A549 (cell line): ENCODE measurements at regions not wholly inside any gene's neighbourhood (a gene's known extent, or its start where the extent isn't known, plus 50 kb on each side); places are given as distances from the start of the nearest gene placed in this dataset.

ENCODE experiments used
- ATAC-seq, 2 experiments: fragments of 200-7000 bp in 1 of 2; fragments of >200 bp in 1 of 2; cut with Nextera tagmentation in 1 of 2; cut with Tn5 transposase in 1 of 2; 3 replicates each; pipeline versions ENCODE4 v1.8.0 to v1.9.1; 2018 to 2020; ENCODE audit warnings: mild to moderate bottlenecking in 1 of 2, moderate library complexity in 1 of 2
- CTCF ChIA-PET: fragments of 300-600 bp; sonication (Branson Sonifier 250); formaldehyde crosslinking; extraction: SDS; loops from one replicate; lab custom pipeline; 2021; ENCODE audit warnings: antibody characterized with exemption, inconsistent platforms; lab: Yijun Ruan, JAX
- POLR2A ChIA-PET: fragments of 350-600 bp; formaldehyde crosslinking; extraction: SDS; loops from one replicate; lab custom pipeline; 2021; ENCODE audit warnings: antibody characterized with exemption, inconsistent platforms; lab: Yijun Ruan, JAX
- DNase-seq, 2 experiments: peaks; one replicate each; pipeline versions ENCODE4 v3.0.0 to v3.0.0-alpha.2; 2011 to 2016; ENCODE audit warnings: low read depth in 1 of 2, low spot score in 1 of 2
- FAIRE-seq: peaks from 2 replicates; lab custom pipeline; 2011; peaks lifted over from hg19 to GRCh38; lab: Jason Lieb, UNC
- H3K27ac ChIP-seq, 2 experiments: fragments of >200 bp; sonication (Bioruptor Twin); formaldehyde crosslinking; 3 replicates each; pipeline ENCODE4 v1.5.1; 2016 to 2017
- H3K4me1 ChIP-seq: fragments of >200 bp; sonication (Bioruptor Twin); formaldehyde crosslinking; 3 replicates; pipeline ENCODE4 v1.6.1; 2016
- H3K4me2 ChIP-seq: fragments of >200 bp; sonication (Bioruptor Twin); formaldehyde crosslinking; 3 replicates; pipeline ENCODE4 v1.6.1; 2016
- H3K4me3 ChIP-seq: fragments of >200 bp; sonication (Bioruptor Twin); formaldehyde crosslinking; 3 replicates; pipeline ENCODE4 v1.5.1; 2016
- H3K9me3 ChIP-seq: fragments of >200 bp; sonication (Bioruptor Twin); formaldehyde crosslinking; 3 replicates; pipeline ENCODE4 v1.6.1; 2016
- BHLHE40 ChIP-seq: IDR thresholded peaks from 2 replicates; pipeline ENCODE4 v1.6.1; 2012; ENCODE audit warnings: low read depth, low read length, inconsistent platforms
- CBX2 ChIP-seq: fragments of 200-600 bp; sonication (generic); IDR thresholded peaks from 2 replicates; pipeline ENCODE4 v1.6.1; 2016; ENCODE audit warnings: low read depth, mild to moderate bottlenecking, borderline replicate concordance
- CBX8 ChIP-seq: fragments of 200-600 bp; sonication (generic); IDR thresholded peaks from 2 replicates; pipeline ENCODE4 v1.6.1; 2016
- CHD4 ChIP-seq: fragments of 200-600 bp; sonication (generic); IDR thresholded peaks from 2 replicates; pipeline ENCODE4 v1.6.1; 2016; ENCODE audit warnings: antibody characterized with exemption, mild to moderate bottlenecking, borderline replicate concordance
- E2F6 ChIP-seq: IDR thresholded peaks from 2 replicates; pipeline ENCODE4 v1.6.1; 2012; ENCODE audit warnings: low read depth, borderline replicate concordance
- EHF ChIP-seq: fragments of 250-450 bp; sonication (Bioruptor Pico); IDR thresholded peaks from 2 replicates; pipeline ENCODE4 v1.5.0; 2020; ENCODE audit warnings: mild to moderate bottlenecking
- EHMT2 ChIP-seq: fragments of 200-600 bp; sonication (generic); IDR thresholded peaks from 2 replicates; pipeline ENCODE4 v1.6.1; 2016; ENCODE audit warnings: antibody characterized with exemption, low read depth, mild to moderate bottlenecking, moderate library complexity
- ELK1 ChIP-seq: fragments of 150-350 bp; IDR thresholded peaks from 2 replicates; pipeline ENCODE4 v1.6.1; 2014; ENCODE audit warnings: low read depth, mild to moderate bottlenecking, low read length
- EP300 ChIP-seq, 2 experiments: fragments of >200 bp; sonication (Bioruptor Twin); formaldehyde crosslinking; IDR thresholded peaks; 2 replicates in 1 of 2; 3 replicates in 1 of 2; pipeline ENCODE4 v1.6.1; 2016 to 2017
- FOSL2 ChIP-seq, 2 experiments: fragments of 450-650 bp in 1 of 2; fragments of >200 bp in 1 of 2; sonication (Bioruptor Twin) in 1 of 2; formaldehyde crosslinking; IDR thresholded peaks; 2 replicates each; pipeline versions ENCODE4 v1.5.0 to v1.6.1; 2016 to 2020; ENCODE audit warnings: mild to moderate bottlenecking in 1 of 2, moderate library complexity in 1 of 2
- FOXS1 ChIP-seq: fragments of 250-450 bp; sonication (Bioruptor Pico); IDR thresholded peaks from 2 replicates; pipeline ENCODE4 v1.5.0; 2020; ENCODE audit warnings: mild to moderate bottlenecking, moderate library complexity
- HOXB5 ChIP-seq: fragments of 250-450 bp; sonication (Bioruptor Pico); IDR thresholded peaks from 2 replicates; pipeline ENCODE4 v1.5.0; 2020; ENCODE audit warnings: mild to moderate bottlenecking, moderate library complexity
- JUN ChIP-seq, 2 experiments: fragments of >200 bp; sonication (Bioruptor Twin); formaldehyde crosslinking; IDR thresholded peaks; 2 replicates in 1 of 2; 3 replicates in 1 of 2; pipeline ENCODE4 v1.6.1; 2016 to 2017
- JUNB ChIP-seq: fragments of >200 bp; sonication (Bioruptor Twin); formaldehyde crosslinking; IDR thresholded peaks from 2 replicates; pipeline ENCODE4 v1.6.1; 2016
- MYC ChIP-seq: IDR thresholded peaks from 2 replicates; pipeline ENCODE4 v1.6.1; 2012; ENCODE audit warnings: mild to moderate bottlenecking, inconsistent platforms, low read length, improper control_type of control experiment, borderline replicate concordance
- NR3C1 ChIP-seq: fragments of >200 bp; sonication (Bioruptor Twin); formaldehyde crosslinking; IDR thresholded peaks from 3 replicates; pipeline ENCODE4 v1.6.1; 2017
- POLR2AphosphoS2 ChIP-seq: conservative IDR thresholded peaks from 2 replicates; pipeline ENCODE4 v1.6.1; 2012; ENCODE audit warnings: low read length, improper control_type of control experiment, inconsistent platforms
- RARB ChIP-seq: fragments of 250-450 bp; sonication (Bioruptor Pico); IDR thresholded peaks from 2 replicates; pipeline ENCODE4 v1.8.0; 2021; ENCODE audit warnings: mild to moderate bottlenecking, moderate library complexity
- REST ChIP-seq: fragments of 200-600 bp; sonication (generic); IDR thresholded peaks from 2 replicates; pipeline ENCODE4 v1.6.1; 2016; ENCODE audit warnings: antibody characterized with exemption, mild to moderate bottlenecking, moderate library complexity
- RFX5 ChIP-seq: fragments of 450-650 bp; IDR thresholded peaks from 2 replicates; pipeline ENCODE4 v1.7.1; 2014; ENCODE audit warnings: antibody characterized with exemption, mild to moderate bottlenecking, moderate library complexity
- SMC3 ChIP-seq: fragments of >200 bp; sonication (Bioruptor Twin); formaldehyde crosslinking; IDR thresholded peaks from 3 replicates; pipeline ENCODE4 v1.6.1; 2018; ENCODE audit warnings: inconsistent platforms
- TFCP2L1 ChIP-seq: fragments of 250-450 bp; sonication (Bioruptor Pico); IDR thresholded peaks from 2 replicates; pipeline ENCODE4 v1.5.0; 2021; ENCODE audit warnings: mild to moderate bottlenecking
- ZNF302 ChIP-seq: fragments of 250-450 bp; sonication (Bioruptor Pico); IDR thresholded peaks from 2 replicates; pipeline ENCODE4 v1.9.0; 2021; ENCODE audit warnings: inconsistent platforms, mild to moderate bottlenecking, moderate library complexity
- WGBS: methylation state at CpG from one replicate; pipeline ENCODE4 v1.1.6; 2017; ENCODE audit errors: missing lambda C conversion rate; 5-methylcytosine and 5-hydroxymethylcytosine counted together
- TF ChIP-seq, protein P1 (sequence below): fragments of 250-450 bp; sonication (Bioruptor Pico); IDR thresholded peaks from 2 replicates; pipeline ENCODE4 v1.5.0; 2021; ENCODE audit warnings: mild to moderate bottlenecking, moderate library complexity, borderline replicate concordance
- TF ChIP-seq, protein P2 (sequence below): fragments of 250-450 bp; sonication (Bioruptor Pico); IDR thresholded peaks from 2 replicates; pipeline ENCODE4 v1.5.0; 2020; ENCODE audit warnings: low read depth, mild to moderate bottlenecking, moderate library complexity

DNA sequence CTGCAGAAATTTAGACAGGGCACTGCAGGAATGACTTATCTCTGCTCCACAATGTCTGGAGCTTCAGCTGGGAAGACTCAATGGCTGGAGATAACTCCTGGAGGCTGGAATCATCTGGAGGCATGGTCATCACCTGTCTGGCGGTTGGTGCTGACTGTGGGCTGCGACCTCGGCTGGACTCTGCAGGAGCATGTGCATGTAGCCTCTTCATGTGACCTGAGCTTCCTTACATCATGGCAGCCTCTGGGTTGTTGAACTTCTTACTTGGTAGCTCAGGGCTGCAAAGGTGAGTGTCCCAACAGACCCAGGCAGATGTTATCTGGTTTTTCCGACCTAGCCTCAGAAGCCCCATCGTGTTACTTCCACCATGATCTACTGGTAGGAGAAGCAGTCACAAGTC, 188.2 kb upstream of the RPL38 start:
- Histone ChIP-seq H3K9me3 (peaks cover 9% of the 10 kb centered on the region), H3K4me3 (no peak overlapping the region), H3K27ac (no peak overlapping the region), H3K4me2 (no peak overlapping the region), H3K4me1 (no peaks in the 10 kb centered on the region)
- ATAC-seq = no peak
- ChIA-PET POLR2A (no interaction called here), CTCF (interaction anchor here (1.1 to 1.4 kb wide), 3 partner anchors 184 to 585 kb away, joined by 3 read pairs; no protein-coding TSS in a partner anchor)
- TF ChIP-seq CBX2 (no peak), JUN (IDR thresholded peaks at IDR 0.05) (no peak), CHD4 (no peak)
- DNase-seq = no peak
- WGBS = 7% methylated on average over 5 of the region's 5 CpGs
- FAIRE-seq = no peak

- CTCF ChIA-PET = interaction anchor here (1.1 to 1.4 kb wide), 3 partner anchors 41 to 585 kb away, joined by 3 read pairs; no protein-coding TSS in a partner anchor
These were observed 187.5 kb upstream of the RPL38 start for GRCh38 chr17:74015990-74016389.

DNA sequence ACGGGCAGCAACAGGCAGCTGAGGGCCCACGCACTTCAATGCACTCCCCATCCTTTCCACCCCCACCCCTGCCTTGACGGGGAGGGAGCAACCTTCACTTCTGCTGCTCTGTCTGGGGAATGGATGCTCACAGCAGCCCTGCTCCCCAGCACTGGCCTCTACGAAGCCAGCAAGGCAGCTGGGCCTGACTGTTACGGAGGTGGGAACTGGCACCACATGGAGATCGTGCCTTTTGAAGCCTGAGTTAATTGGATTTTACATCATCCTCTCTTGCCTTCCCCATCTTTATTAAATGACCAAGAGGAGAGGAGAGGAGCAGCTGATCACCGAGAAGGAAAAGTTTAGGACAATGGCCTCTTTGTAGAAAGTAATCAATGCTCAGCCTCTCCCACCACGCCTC, 187.0 kb upstream of the RPL38 start:
- no peak overlapping the region for H3K27ac ChIP-seq
- ChIA-PET CTCF (interaction anchor here (1.1 kb wide), 1 partner anchor 41 kb away, joined by 3 read pairs; no protein-coding TSS in a partner anchor), POLR2A (no interaction called here)
- no peak for TF ChIP-seq JUNB
- TF ChIP-seq RFX5 = no peak
- TF ChIP-seq E2F6 = no peak
- no peak for TF ChIP-seq NR3C1
- TF ChIP-seq EHMT2 = no peak
- no peak for TF ChIP-seq HOXB5 (CRISPR knock-in tag)
- TF ChIP-seq, protein P1, sequence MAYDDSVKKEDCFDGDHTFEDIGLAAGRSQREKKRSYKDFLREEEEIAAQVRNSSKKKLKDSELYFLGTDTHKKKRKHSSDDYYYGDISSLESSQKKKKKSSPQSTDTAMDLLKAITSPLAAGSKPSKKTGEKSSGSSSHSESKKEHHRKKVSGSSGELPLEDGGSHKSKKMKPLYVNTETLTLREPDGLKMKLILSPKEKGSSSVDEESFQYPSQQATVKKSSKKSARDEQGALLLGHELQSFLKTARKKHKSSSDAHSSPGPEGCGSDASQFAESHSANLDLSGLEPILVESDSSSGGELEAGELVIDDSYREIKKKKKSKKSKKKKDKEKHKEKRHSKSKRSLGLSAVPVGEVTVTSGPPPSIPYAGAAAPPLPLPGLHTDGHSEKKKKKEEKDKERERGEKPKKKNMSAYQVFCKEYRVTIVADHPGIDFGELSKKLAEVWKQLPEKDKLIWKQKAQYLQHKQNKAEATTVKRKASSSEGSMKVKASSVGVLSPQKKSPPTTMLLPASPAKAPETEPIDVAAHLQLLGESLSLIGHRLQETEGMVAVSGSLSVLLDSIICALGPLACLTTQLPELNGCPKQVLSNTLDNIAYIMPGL (CRISPR knock-in tag) = no peak
- TF ChIP-seq SMC3 = no peak
- no peak for TF ChIP-seq CHD4
- TF ChIP-seq MYC = no peak
- FAIRE-seq (no peak), DNase-seq (no peak), ATAC-seq (no peak)
- peaks cover 9% of the 10 kb centered on the region for H3K9me3 ChIP-seq
- no peaks in the 10 kb centered on the region for H3K4me1 ChIP-seq
- no peak overlapping the region for H3K4me3 ChIP-seq
- WGBS = 20% methylated on average over 7 of the region's 8 CpGs
- no peak overlapping the region for H3K4me2 ChIP-seq

More at GRCh38 chr17:74015990-74016389, 187.5 kb upstream of the RPL38 start:
- H3K9me3 ChIP-seq = peaks cover 9% of the 10 kb centered on the region
- no peak for ATAC-seq
- no peak overlapping the region for H3K4me2 ChIP-seq
- H3K27ac ChIP-seq = no peak overlapping the region
- POLR2A ChIA-PET = no interaction called here
- H3K4me3 ChIP-seq = no peak overlapping the region
- no peak for DNase-seq
- TF ChIP-seq, protein P2, sequence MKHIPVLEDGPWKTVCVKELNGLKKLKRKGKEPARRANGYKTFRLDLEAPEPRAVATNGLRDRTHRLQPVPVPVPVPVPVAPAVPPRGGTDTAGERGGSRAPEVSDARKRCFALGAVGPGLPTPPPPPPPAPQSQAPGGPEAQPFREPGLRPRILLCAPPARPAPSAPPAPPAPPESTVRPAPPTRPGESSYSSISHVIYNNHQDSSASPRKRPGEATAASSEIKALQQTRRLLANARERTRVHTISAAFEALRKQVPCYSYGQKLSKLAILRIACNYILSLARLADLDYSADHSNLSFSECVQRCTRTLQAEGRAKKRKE = no peak
- TF ChIP-seq JUNB (no peak), BHLHE40 (no peak), ELK1 (no peak), RARB (CRISPR knock-in tag) (no peak), TFCP2L1 (CRISPR knock-in tag) (no peak), JUN (IDR thresholded peaks at IDR 0.05) (no peak), POLR2AphosphoS2 (no peak), FOXS1 (CRISPR knock-in tag) (no peak), REST (no peak), ZNF302 (CRISPR knock-in tag) (no peak), EHF (CRISPR knock-in tag) (no peak), CBX8 (no peak), EP300 (IDR thresholded peaks at IDR 0.05) (no peak), FOSL2 (IDR thresholded peaks at IDR 0.05) (no peak), FOSL2 (CRISPR knock-in tag; IDR thresholded peaks at IDR 0.05) (no peak)
- 47% methylated on average over 12 of the region's 12 CpGs for WGBS
- no peaks in the 10 kb centered on the region for H3K4me1 ChIP-seq
- no peak for FAIRE-seq
